C1 segment of cervical spinal cord (tissue), 14 donors: ENCODE measurements at regions not wholly inside any gene's neighbourhood (a gene's known extent, or its start where the extent isn't known, plus 50 kb on each side); places are given as distances from the start of the nearest gene placed in this dataset.
"Not testable (repeated sequence)": the region's sequence is repeated elsewhere in the genome, so short reads cannot be mapped to it uniquely, and the experiment has no call there.

ENCODE experiments used
- DNase-seq, 14 donors: peaks; one replicate each; lab custom pipeline; 2025; lab: John Stamatoyannopoulos, UW

DNA sequence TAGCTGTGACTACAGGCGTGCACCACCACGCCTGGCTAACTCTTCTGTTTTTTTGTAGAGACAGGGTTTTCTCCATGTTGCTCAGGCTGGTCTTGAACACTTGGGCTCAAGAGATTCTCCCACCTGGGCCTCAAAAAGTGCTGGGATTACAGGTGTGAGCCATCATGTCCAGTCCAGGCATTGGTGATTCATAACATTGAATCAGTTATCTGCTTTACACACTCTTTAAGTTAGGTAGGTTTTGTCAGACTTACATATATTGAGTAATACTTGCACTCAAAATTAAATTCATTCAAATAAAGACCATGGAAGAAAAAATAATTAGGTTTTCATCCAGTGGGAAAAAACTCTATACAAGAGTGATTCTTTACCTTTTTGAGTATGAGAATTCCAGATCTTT is 93.2 kb upstream of the XPO1 start:
- no peak for DNase-seq

GRCh38 chr2:61626827-61627226 is 88.7 kb upstream of the XPO1 start:
- no peak for DNase-seq

GRCh38 chr2:61623747-61624146 is 85.6 kb upstream of the XPO1 start:
- no peak for DNase-seq

- DNase-seq, result no peak
Observed at GRCh38 chr2:61620244-61621159, 82.3 kb upstream of the XPO1 start.

- no peak for DNase-seq
Observed at GRCh38 chr2:61619561-61619960, 81.4 kb upstream of the XPO1 start.

- no peak for DNase-seq
Observed at GRCh38 chr2:61617610-61618009, 79.5 kb upstream of the XPO1 start.

- DNase-seq, result no peak
Observed at GRCh38 chr2:61605245-61605644, 67.1 kb upstream of the XPO1 start.

- DNase-seq, result no peak
Observed at GRCh38 chr2:61604433-61604832, 66.3 kb upstream of the XPO1 start.

DNA sequence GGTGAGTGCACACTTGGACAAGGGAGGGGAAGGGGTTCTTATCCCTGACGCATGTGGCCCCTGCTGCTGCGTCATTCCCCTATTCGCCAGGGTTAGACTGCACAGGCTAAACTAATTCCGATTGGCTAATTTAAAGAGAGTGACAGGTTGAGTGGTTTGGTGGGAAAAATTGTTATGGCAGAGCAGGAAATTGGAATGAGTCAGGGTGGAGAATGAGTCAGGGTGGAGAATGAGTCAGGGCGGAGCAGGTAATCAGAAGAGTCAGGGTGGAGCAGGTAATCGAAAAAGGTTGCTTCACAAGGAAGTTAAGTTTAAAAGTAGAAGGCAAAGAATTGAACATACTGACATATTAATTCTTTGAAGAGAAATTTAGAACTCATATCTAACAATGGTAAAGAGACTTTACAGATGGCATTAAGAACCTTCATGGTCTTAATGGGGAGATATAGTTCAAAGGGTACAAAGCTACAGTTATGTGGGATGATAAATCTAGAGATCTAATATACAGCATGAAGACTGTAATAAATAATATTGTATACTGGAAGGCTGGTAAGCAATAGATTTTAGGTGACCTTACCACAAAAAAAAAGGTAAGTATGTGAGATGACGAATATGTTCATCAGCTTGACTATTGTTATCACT is 60.5 kb upstream of the XPO1 start:
- not testable (repeated sequence) for DNase-seq

GRCh38 chr2:61597300-61598289 is 59.4 kb upstream of the XPO1 start:
- no peak for DNase-seq

DNA sequence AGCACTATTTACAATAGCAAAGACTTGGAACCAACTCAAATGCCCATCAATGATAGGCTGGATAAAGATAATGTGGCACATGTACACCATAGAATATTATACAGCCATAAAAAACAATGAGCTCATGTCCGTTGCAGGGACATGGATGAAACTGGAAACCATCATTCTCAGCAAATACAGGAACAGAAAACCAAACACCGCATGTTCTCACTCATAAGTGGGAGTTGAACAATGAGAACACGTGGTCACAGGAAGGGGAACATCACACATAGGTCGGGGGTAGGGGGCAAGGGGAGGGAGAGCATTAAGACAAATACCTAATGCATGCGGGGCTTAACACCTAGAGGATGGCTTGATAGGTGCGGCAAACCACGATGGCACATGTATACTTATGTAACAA is 56.0 kb upstream of the XPO1 start:
- not testable (repeated sequence) for DNase-seq

GRCh38 chr2:61593648-61594047 is 55.5 kb upstream of the XPO1 start:
- not testable (repeated sequence) for DNase-seq

- no peak for DNase-seq
Observed at GRCh38 chr2:61590214-61590613, 52.1 kb upstream of the XPO1 start.

DNA sequence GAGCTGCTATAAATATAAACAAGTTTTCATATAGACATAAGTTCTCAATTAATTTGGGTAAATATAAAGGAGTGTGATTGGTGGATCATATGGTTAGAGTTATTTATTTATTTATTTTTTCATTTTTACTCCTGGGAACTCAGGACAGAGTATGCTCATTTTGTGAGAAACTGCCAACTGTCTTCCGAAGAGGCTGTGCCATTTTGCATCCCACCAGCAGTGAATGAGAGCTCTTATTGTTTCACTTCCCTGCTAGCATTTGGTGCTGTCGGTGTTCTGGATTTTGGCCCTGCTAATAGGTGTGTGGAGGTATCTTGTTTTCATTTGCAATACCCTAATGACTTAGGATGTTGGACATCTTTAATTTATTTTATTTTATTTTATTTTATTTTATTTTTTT is 50.4 kb upstream of the XPO1 start:
- DNase-seq, result no peak
